ENCODE measurements at regions not wholly inside any gene's neighbourhood (a gene's known extent, or its start where the extent isn't known, plus 50 kb on each side); places are given as distances from the start of the nearest gene placed in this dataset.

- TF ChIP-seq CTCF (IDR thresholded peaks at IDR 0.05; ENCODE audit: insufficient read depth, low read depth, low read length) (no peak), EZH2 (IDR thresholded peaks at IDR 0.05; ENCODE audit: insufficient read depth, low read length) (no peak)
These were observed 1136.4 kb downstream of the TYW1 start for GRCh38 chr7:68133045-68133444.

All from astrocyte (in vitro differentiated cells and primary cell).